ENCODE measurements at regions not wholly inside any gene's neighbourhood (a gene's known extent, or its start where the extent isn't known, plus 50 kb on each side); places are given as distances from the start of the nearest gene placed in this dataset.

GRCh38 chr2:107412209-107412904 is 414.3 kb upstream of the RGPD4 start:
- H3K36me3 Mint-ChIP-seq: no peaks in the 10 kb centered on the region
- H3K27ac Mint-ChIP-seq: no peak overlapping the region
- DNase-seq (no peak), ATAC-seq (replicated peaks) (no peak)
- H3K4me3 Mint-ChIP-seq: no peak overlapping the region
- H3K4me1 Mint-ChIP-seq: no peaks in the 10 kb centered on the region
- no peaks in the 10 kb centered on the region for H3K27me3 Mint-ChIP-seq
- H3K9me3 Mint-ChIP-seq: peaks cover 2 to 5% of the 10 kb centered on the region in 2 donors

- DNase-seq (no peak), ATAC-seq (replicated peaks) (no peak)
- peaks cover 6 to 9% of the 10 kb centered on the region in 2 donors for H3K9me3 Mint-ChIP-seq
- no peaks in the 10 kb centered on the region for H3K36me3 Mint-ChIP-seq
- no peaks in the 10 kb centered on the region for H3K27me3 Mint-ChIP-seq
- H3K4me3 Mint-ChIP-seq: no peak overlapping the region
- no peak overlapping the region for H3K27ac Mint-ChIP-seq
- no peaks in the 10 kb centered on the region for H3K4me1 Mint-ChIP-seq
Measured at GRCh38 chr2:107412981-107413380, 413.7 kb upstream of the RGPD4 start.

- no peaks in the 10 kb centered on the region for H3K27me3 Mint-ChIP-seq
- DNase-seq (no peak), ATAC-seq (replicated peaks) (no peak)
- H3K4me1 Mint-ChIP-seq: no peaks in the 10 kb centered on the region
- no peaks in the 10 kb centered on the region for H3K36me3 Mint-ChIP-seq
- H3K27ac Mint-ChIP-seq: no peak overlapping the region
- H3K9me3 Mint-ChIP-seq: peaks cover 6 to 9% of the 10 kb centered on the region in 2 donors
- no peak overlapping the region for H3K4me3 Mint-ChIP-seq
Measured at GRCh38 chr2:107414376-107414775, 412.3 kb upstream of the RGPD4 start.

GRCh38 chr2:107418708-107419107 is 408.0 kb upstream of the RGPD4 start:
- ATAC-seq (replicated peaks) (no peak), DNase-seq (no peak)
- Mint-ChIP-seq H3K9me3 (peaks cover 6 to 7% of the 10 kb centered on the region in 2 donors), H3K36me3 (no peaks in the 10 kb centered on the region), H3K27ac (no peak overlapping the region), H3K27me3 (no peaks in the 10 kb centered on the region), H3K4me3 (no peak overlapping the region), H3K4me1 (no peaks in the 10 kb centered on the region)

- no peak overlapping the region for H3K27ac Mint-ChIP-seq
- no peaks in the 10 kb centered on the region for H3K27me3 Mint-ChIP-seq
- ATAC-seq (replicated peaks) (no peak), DNase-seq (no peak)
- no peaks in the 10 kb centered on the region for H3K4me1 Mint-ChIP-seq
- peaks cover 6 to 7% of the 10 kb centered on the region in 2 donors for H3K9me3 Mint-ChIP-seq
- no peaks in the 10 kb centered on the region for H3K36me3 Mint-ChIP-seq
- no peak overlapping the region for H3K4me3 Mint-ChIP-seq
Measured at GRCh38 chr2:107419191-107419590, 407.5 kb upstream of the RGPD4 start.

GRCh38 chr2:107428781-107429180 is 397.9 kb upstream of the RGPD4 start:
- no peaks in the 10 kb centered on the region for H3K27me3 Mint-ChIP-seq
- peaks cover 4 to 6% of the 10 kb centered on the region in 2 donors for H3K9me3 Mint-ChIP-seq
- no peak for ATAC-seq (replicated peaks)
- H3K4me1 Mint-ChIP-seq: no peaks in the 10 kb centered on the region
- H3K36me3 Mint-ChIP-seq: no peaks in the 10 kb centered on the region
- no peak overlapping the region for H3K4me3 Mint-ChIP-seq
- no peak overlapping the region for H3K27ac Mint-ChIP-seq
- DNase-seq: no peak

- H3K36me3 Mint-ChIP-seq: no peaks in the 10 kb centered on the region
- no peaks in the 10 kb centered on the region for H3K4me1 Mint-ChIP-seq
- no peaks in the 10 kb centered on the region for H3K27me3 Mint-ChIP-seq
- peaks cover 4 to 6% of the 10 kb centered on the region in 2 donors for H3K9me3 Mint-ChIP-seq
- H3K4me3 Mint-ChIP-seq: no peak overlapping the region
- H3K27ac Mint-ChIP-seq: no peak overlapping the region
- DNase-seq: no peak
- no peak for ATAC-seq (replicated peaks)
Measured at GRCh38 chr2:107430006-107430405, 396.7 kb upstream of the RGPD4 start.

- Mint-ChIP-seq H3K27me3 (no peaks in the 10 kb centered on the region), H3K36me3 (no peaks in the 10 kb centered on the region), H3K4me3 (no peak overlapping the region), H3K4me1 (no peaks in the 10 kb centered on the region), H3K27ac (no peak overlapping the region), H3K9me3 (peaks cover 4 to 6% of the 10 kb centered on the region in 2 donors)
- ATAC-seq (replicated peaks): no peak
- DNase-seq: no peak
Measured at GRCh38 chr2:107430596-107431266, 396.0 kb upstream of the RGPD4 start.

GRCh38 chr2:107436281-107436680 is 390.4 kb upstream of the RGPD4 start:
- Mint-ChIP-seq H3K9me3 (peaks cover 4% of the 10 kb centered on the region in 2 donors), H3K36me3 (no peaks in the 10 kb centered on the region), H3K4me3 (no peak overlapping the region), H3K27me3 (no peaks in the 10 kb centered on the region), H3K4me1 (no peaks in the 10 kb centered on the region), H3K27ac (no peak overlapping the region)
- ATAC-seq (replicated peaks): no peak
- DNase-seq: no peak

GRCh38 chr2:107437265-107437664 is 389.4 kb upstream of the RGPD4 start:
- DNase-seq (no peak), ATAC-seq (replicated peaks) (no peak)
- no peaks in the 10 kb centered on the region for H3K4me1 Mint-ChIP-seq
- H3K4me3 Mint-ChIP-seq: no peak overlapping the region
- H3K36me3 Mint-ChIP-seq: no peaks in the 10 kb centered on the region
- peaks cover 3 to 4% of the 10 kb centered on the region in 2 donors for H3K9me3 Mint-ChIP-seq
- no peak overlapping the region for H3K27ac Mint-ChIP-seq
- H3K27me3 Mint-ChIP-seq: no peaks in the 10 kb centered on the region

- ATAC-seq (replicated peaks) (no peak), DNase-seq (no peak)
- Mint-ChIP-seq H3K4me3 (no peak overlapping the region), H3K36me3 (no peaks in the 10 kb centered on the region), H3K9me3 (peaks cover 3 to 4% of the 10 kb centered on the region in 2 donors), H3K27ac (no peak overlapping the region), H3K4me1 (no peaks in the 10 kb centered on the region), H3K27me3 (no peaks in the 10 kb centered on the region)
Measured at GRCh38 chr2:107437807-107438206, 388.9 kb upstream of the RGPD4 start.

GRCh38 chr2:107448160-107448559 is 378.5 kb upstream of the RGPD4 start:
- Mint-ChIP-seq H3K4me1 (no peaks in the 10 kb centered on the region), H3K4me3 (no peak overlapping the region), H3K27ac (no peak overlapping the region), H3K36me3 (no peaks in the 10 kb centered on the region), H3K9me3 (peaks cover 4 to 8% of the 10 kb centered on the region in 2 donors), H3K27me3 (no peaks in the 10 kb centered on the region)
- no peak for ATAC-seq (replicated peaks)
- DNase-seq: no peak

- no peaks in the 10 kb centered on the region for H3K27me3 Mint-ChIP-seq
- H3K27ac Mint-ChIP-seq: no peak overlapping the region
- no peak for ATAC-seq (replicated peaks)
- H3K36me3 Mint-ChIP-seq: no peaks in the 10 kb centered on the region
- H3K4me3 Mint-ChIP-seq: no peak overlapping the region
- no peaks in the 10 kb centered on the region for H3K4me1 Mint-ChIP-seq
- peaks cover 8 to 9% of the 10 kb centered on the region in 2 donors for H3K9me3 Mint-ChIP-seq
- DNase-seq: no peak
Measured at GRCh38 chr2:107461301-107461700, 365.4 kb upstream of the RGPD4 start.

- Mint-ChIP-seq H3K27me3 (no peaks in the 10 kb centered on the region), H3K9me3 (peaks cover 8 to 9% of the 10 kb centered on the region in 2 donors), H3K36me3 (no peaks in the 10 kb centered on the region), H3K27ac (no peak overlapping the region), H3K4me3 (no peak overlapping the region), H3K4me1 (no peaks in the 10 kb centered on the region)
- DNase-seq: no peak
- ATAC-seq (replicated peaks): no peak
Measured at GRCh38 chr2:107462181-107462580, 364.5 kb upstream of the RGPD4 start.

- no peak for DNase-seq
- Mint-ChIP-seq H3K27ac (no peak overlapping the region), H3K4me3 (no peak overlapping the region), H3K4me1 (no peaks in the 10 kb centered on the region), H3K27me3 (no peaks in the 10 kb centered on the region), H3K9me3 (peaks cover 9 to 12% of the 10 kb centered on the region in 2 donors), H3K36me3 (no peaks in the 10 kb centered on the region)
- no peak for ATAC-seq (replicated peaks)
Measured at GRCh38 chr2:107466241-107466640, 360.5 kb upstream of the RGPD4 start.
